HEK293 (cell line): ENCODE measurements at regions not wholly inside any gene's neighbourhood (a gene's known extent, or its start where the extent isn't known, plus 50 kb on each side); places are given as distances from the start of the nearest gene placed in this dataset.

Source experiments
- CTCF ChIA-PET: fragments of 350-600 bp; formaldehyde crosslinking; extraction: SDS; loops from one replicate; lab custom pipeline; 2021; ENCODE audit warnings: antibody characterized with exemption; lab: Yijun Ruan, JAX
- POLR2A ChIA-PET: fragments of 300-600 bp; formaldehyde crosslinking; extraction: SDS; loops from one replicate; lab custom pipeline; 2020; ENCODE audit warnings: antibody characterized with exemption, inconsistent platforms; lab: Yijun Ruan, JAX
- H3K27ac ChIP-seq: fragments of 200-500 bp; sonication (Bioruptor generic); 2 replicates; pipeline ENCODE4 v1.5.1; 2014; ENCODE audit warnings: low read depth, low read length, control low read depth, inconsistent platforms; ENCODE audit errors: extremely low read depth
- H3K36me3 ChIP-seq, 2 experiments: fragments of 200-500 bp in 1 of 2; sonication (Bioruptor generic) in 1 of 2; 1 replicate in 1 of 2; 2 replicates in 1 of 2; pipeline ENCODE4 v1.5.1; 2014 to 2017; ENCODE audit warnings: inconsistent platforms in 2 of 2, low read length in 2 of 2; ENCODE audit not compliant: control insufficient read depth in 2 of 2, insufficient read depth in 1 of 2
- H3K4me1 ChIP-seq: fragments of 200-500 bp; sonication (Bioruptor generic); 2 replicates; pipeline ENCODE4 v1.5.1; 2014; ENCODE audit warnings: mild to moderate bottlenecking, low read length, inconsistent platforms; ENCODE audit not compliant: control insufficient read depth, insufficient read depth
- H3K4me3 ChIP-seq: 2 replicates; pipeline ENCODE4 v1.5.1; 2011; ENCODE audit warnings: low read depth, mild to moderate bottlenecking, control low read depth, low read length, moderate library complexity
- H3K9me3 ChIP-seq: fragments of 200-500 bp; sonication (Bioruptor generic); 2 replicates; pipeline ENCODE4 v1.5.1; 2014; ENCODE audit warnings: low read depth, low read length, inconsistent platforms; ENCODE audit not compliant: control insufficient read depth, insufficient read depth
- GLI2 ChIP-seq: fragments of 450-650 bp; formaldehyde crosslinking; IDR thresholded peaks from 2 replicates; pipeline ENCODE4; 2017; ENCODE audit warnings: missing biosample characterization, missing genetic modification characterization, low read depth, borderline replicate concordance
- KLF9 ChIP-seq: fragments of 450-650 bp; formaldehyde crosslinking; IDR thresholded peaks from 2 replicates; pipeline ENCODE4 v1.5.1; 2016; ENCODE audit warnings: missing biosample characterization, missing genetic modification characterization, low read depth
- MEIS1 ChIP-seq: sonication (generic); formaldehyde crosslinking; IDR thresholded peaks from 2 replicates; pipeline ENCODE4 v1.8.1; 2022; ENCODE audit warnings: missing genetic modification reagents, mild to moderate bottlenecking, borderline replicate concordance
- REST ChIP-seq: fragments of 450-650 bp; formaldehyde crosslinking; IDR thresholded peaks from 2 replicates; pipeline ENCODE4 v1.5.1; 2016; ENCODE audit warnings: missing biosample characterization, missing genetic modification characterization
- SCRT1 ChIP-seq: fragments of 450-650 bp; formaldehyde crosslinking; IDR thresholded peaks from 2 replicates; pipeline ENCODE4 v1.5.1; 2016; ENCODE audit warnings: missing biosample characterization, missing genetic modification characterization, borderline replicate concordance
- SP2 ChIP-seq: fragments of 450-650 bp; formaldehyde crosslinking; IDR thresholded peaks from 2 replicates; pipeline ENCODE4 v1.5.1; 2016; ENCODE audit warnings: missing biosample characterization, missing genetic modification characterization
- ZBTB10 ChIP-seq: fragments of 450-650 bp; formaldehyde crosslinking; IDR thresholded peaks from 2 replicates; pipeline ENCODE4 v1.5.1; 2016; ENCODE audit warnings: missing biosample characterization, missing genetic modification characterization
- ZNF132 ChIP-seq: fragments of 450-650 bp; formaldehyde crosslinking; IDR thresholded peaks from 2 replicates; pipeline ENCODE4 v1.5.1; 2017; ENCODE audit warnings: missing biosample characterization, missing genetic modification characterization, borderline replicate concordance
- ZNF138 ChIP-seq: fragments of 450-650 bp; formaldehyde crosslinking; IDR thresholded peaks from 2 replicates; pipeline ENCODE4 v1.5.1; 2016; ENCODE audit warnings: missing biosample characterization, missing genetic modification characterization, borderline replicate concordance
- ZNF19 ChIP-seq: fragments of 450-650 bp; formaldehyde crosslinking; IDR thresholded peaks from 2 replicates; pipeline ENCODE4; 2016; ENCODE audit warnings: missing biosample characterization, missing genetic modification characterization, low read depth
- ZNF211 ChIP-seq: fragments of 450-650 bp; formaldehyde crosslinking; IDR thresholded peaks from 2 replicates; pipeline ENCODE4 v1.5.1; 2016; ENCODE audit warnings: low read depth, missing biosample characterization, missing genetic modification characterization
- ZNF223 ChIP-seq: fragments of 450-650 bp; formaldehyde crosslinking; IDR thresholded peaks from 2 replicates; pipeline ENCODE4 v1.5.1; 2016; ENCODE audit warnings: missing biosample characterization, missing genetic modification characterization
- ZNF26 ChIP-seq: fragments of 450-650 bp; formaldehyde crosslinking; IDR thresholded peaks from 2 replicates; pipeline ENCODE4 v1.5.1; 2016; ENCODE audit warnings: missing biosample characterization, missing genetic modification characterization
- ZNF366 ChIP-seq: fragments of 450-650 bp; formaldehyde crosslinking; conservative IDR thresholded peaks from 2 replicates; pipeline ENCODE4 v1.5.1; 2016; ENCODE audit warnings: missing biosample characterization, missing genetic modification characterization
- ZNF544 ChIP-seq: fragments of 450-650 bp; formaldehyde crosslinking; IDR thresholded peaks from 2 replicates; pipeline ENCODE4 v1.5.0; 2017; ENCODE audit warnings: missing biosample characterization, missing genetic modification characterization
- ZNF548 ChIP-seq: fragments of 450-650 bp; formaldehyde crosslinking; IDR thresholded peaks from 2 replicates; pipeline ENCODE4 v1.5.1; 2016; ENCODE audit warnings: missing biosample characterization, missing genetic modification characterization
- ZNF626 ChIP-seq: fragments of 450-650 bp; sonication (Bioruptor Pico); formaldehyde crosslinking; IDR thresholded peaks from 2 replicates; pipeline ENCODE4 v1.5.1; 2018; ENCODE audit warnings: missing biosample characterization, missing genetic modification characterization, inconsistent platforms
- ZNF776 ChIP-seq: fragments of 450-650 bp; formaldehyde crosslinking; IDR thresholded peaks from 2 replicates; pipeline ENCODE4 v1.5.0; 2017; ENCODE audit warnings: missing biosample characterization, missing genetic modification characterization, borderline replicate concordance
- ZNF777 ChIP-seq: fragments of 450-650 bp; formaldehyde crosslinking; IDR thresholded peaks from 2 replicates; pipeline ENCODE4 v1.5.1; 2017; ENCODE audit warnings: missing biosample characterization, missing genetic modification characterization, borderline replicate concordance

GRCh38 chr6:168938546-168938945, 315.1 kb downstream of the THBS2 start (continued):
- no peak for TF ChIP-seq ZBTB10 (tag by site-specific recombination)
- no peak for TF ChIP-seq ZNF548 (tag by site-specific recombination)
- no peak for TF ChIP-seq ZNF138 (tag by site-specific recombination)
- no peak for TF ChIP-seq SCRT1 (tag by site-specific recombination)
- no peak for TF ChIP-seq ZNF26 (tag by site-specific recombination)
- TF ChIP-seq ZNF776, result no peak
- TF ChIP-seq, all 188 proteins: peak for 0

- CTCF ChIA-PET, result interaction anchor here (1.4 kb wide), 1 partner anchor 19 kb away, joined by 6 read pairs; no protein-coding TSS in a partner anchor
- H3K27ac ChIP-seq, result no peak overlapping the region
- H3K4me3 ChIP-seq, result no peak overlapping the region
- TF ChIP-seq ZNF211 (tag by site-specific recombination), result no peak
- H3K9me3 ChIP-seq, result no peaks in the 10 kb centered on the region
- no peaks in the 10 kb centered on the region for H3K4me1 ChIP-seq
- H3K36me3 ChIP-seq, result no peaks in the 10 kb centered on the region
- POLR2A ChIA-PET, result no interaction called here
Observed at GRCh38 chr6:168937054-168937453, 316.6 kb downstream of the THBS2 start.

GRCh38 chr6:168935628-168936010, 318.0 kb downstream of the THBS2 start:
- CTCF ChIA-PET, result interaction anchor here (1.4 kb wide), 1 partner anchor 21 kb away, joined by 6 read pairs; no protein-coding TSS in a partner anchor
- TF ChIP-seq KLF9 (tag by site-specific recombination) (no peak), ZNF132 (no peak), ZNF366 (tag by site-specific recombination) (no peak)
- Histone ChIP-seq H3K36me3 (no peaks in the 10 kb centered on the region), H3K27ac (no peak overlapping the region), H3K4me1 (no peaks in the 10 kb centered on the region), H3K9me3 (no peaks in the 10 kb centered on the region), H3K4me3 (no peak overlapping the region)
- POLR2A ChIA-PET, result no interaction called here

GRCh38 chr6:168934660-168935627, 318.7 kb downstream of the THBS2 start:
- H3K4me3 ChIP-seq, result no peak overlapping the region
- H3K4me1 ChIP-seq, result no peaks in the 10 kb centered on the region
- TF ChIP-seq ZNF544 (no peak), GLI2 (tag by site-specific recombination) (no peak), REST (tag by site-specific recombination) (no peak), ZNF19 (tag by site-specific recombination) (no peak), ZNF626 (tag by site-specific recombination) (no peak), ZNF777 (tag by site-specific recombination) (no peak), MEIS1 (CRISPR knock-in tag) (no peak), ZNF223 (tag by site-specific recombination) (no peak), SP2 (tag by site-specific recombination) (no peak)
- ChIA-PET POLR2A (no interaction called here), CTCF (no interaction called here)
- H3K27ac ChIP-seq, result no peak overlapping the region
- no peaks in the 10 kb centered on the region for H3K36me3 ChIP-seq
- H3K9me3 ChIP-seq, result no peaks in the 10 kb centered on the region; the same call in 1 of the 2 replicates
